Activated naive CD8-positive, alpha-beta T cell treated with anti-CD3 and anti-CD28 coated beads, Interleukin-2, amount 50 U/mL, for 16 hours (primary cell): ENCODE measurements at regions not wholly inside any gene's neighbourhood (a gene's known extent, or its start where the extent isn't known, plus 50 kb on each side); places are given as distances from the start of the nearest gene placed in this dataset.
"Not testable (repeated sequence)": the region's sequence is repeated elsewhere in the genome, so short reads cannot be mapped to it uniquely, and the experiment has no call there.

Source experiments
- DNase-seq: peaks from one replicate; pipeline ENCODE4 v3.0.0-alpha.2; 2020; ENCODE audit warnings: low read depth, low spot score

GRCh38 chr22:48300877-48301276 is 1526.8 kb downstream of the BRD1 start:
- DNase-seq, result no peak

DNA sequence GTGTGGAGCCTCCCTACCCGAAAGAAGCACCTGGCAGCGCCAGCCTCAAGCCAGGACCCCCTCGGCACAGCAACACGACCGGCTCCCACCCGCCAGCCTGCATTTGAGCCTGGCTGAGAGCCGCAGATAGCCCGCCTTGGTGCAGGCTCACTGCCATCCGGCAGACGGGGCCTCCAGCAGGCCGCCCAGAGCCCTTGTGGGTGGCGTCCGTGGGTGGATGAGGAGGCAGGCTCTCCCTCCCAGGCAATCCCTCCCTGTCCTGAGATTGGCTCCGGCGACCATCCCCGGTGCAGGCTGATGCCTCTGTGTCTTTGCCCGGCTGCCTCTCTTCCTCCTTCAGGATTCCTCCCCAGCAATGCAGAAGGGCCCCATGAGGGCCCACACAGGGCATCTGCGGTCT is 1527.9 kb downstream of the BRD1 start:
- DNase-seq, result no peak

GRCh38 chr22:48299124-48299523 is 1528.5 kb downstream of the BRD1 start:
- DNase-seq, result no peak

GRCh38 chr22:48297296-48297695 is 1530.4 kb downstream of the BRD1 start:
- DNase-seq, result no peak

DNA sequence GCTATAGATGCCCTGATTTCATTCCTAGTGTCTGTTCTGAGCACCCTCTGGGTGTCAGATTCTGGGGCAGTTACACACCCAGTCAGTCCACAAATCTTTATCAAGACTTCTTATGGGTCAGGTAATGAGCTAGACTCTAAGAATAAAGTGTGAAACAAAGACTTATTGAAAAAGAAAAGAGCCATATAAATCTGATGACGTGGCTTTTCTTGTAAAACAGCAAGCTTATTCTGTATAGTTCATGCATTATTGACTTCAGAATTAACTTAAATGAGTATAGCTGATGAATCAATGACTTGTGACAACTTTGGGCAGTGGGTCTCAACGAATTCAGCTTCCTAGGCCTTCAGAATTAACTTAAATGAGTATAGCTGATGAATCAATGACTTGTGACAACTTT is 1527.5 kb downstream of the TBC1D22A start:
- DNase-seq, result not testable (repeated sequence)

DNA sequence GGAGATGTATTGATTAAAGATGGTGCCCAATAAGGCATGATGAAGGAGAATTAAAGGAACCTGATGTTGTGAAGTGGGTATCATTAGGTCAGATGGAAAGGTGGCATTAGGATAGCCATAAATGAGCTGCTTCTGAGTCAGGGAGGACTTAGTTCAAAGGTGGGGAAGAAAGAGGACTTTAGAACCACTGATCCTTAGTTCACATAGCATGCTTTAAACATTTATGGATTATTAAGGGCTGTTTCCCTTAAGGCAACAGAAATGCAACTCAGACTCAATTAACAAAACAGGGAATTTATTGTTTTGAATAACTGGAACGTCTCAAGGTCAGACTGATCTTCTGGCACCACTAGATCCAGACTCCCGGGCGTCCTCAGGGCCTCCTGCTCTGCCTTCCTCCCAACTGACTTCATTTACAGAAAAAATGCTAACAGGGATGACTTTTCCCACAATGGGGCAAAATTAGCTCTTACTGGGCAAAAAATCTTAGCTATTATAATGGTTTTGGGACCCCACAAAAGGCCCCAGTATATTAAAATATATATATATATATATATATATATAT is 1526.0 kb downstream of the TBC1D22A start:
- no peak for DNase-seq

DNA sequence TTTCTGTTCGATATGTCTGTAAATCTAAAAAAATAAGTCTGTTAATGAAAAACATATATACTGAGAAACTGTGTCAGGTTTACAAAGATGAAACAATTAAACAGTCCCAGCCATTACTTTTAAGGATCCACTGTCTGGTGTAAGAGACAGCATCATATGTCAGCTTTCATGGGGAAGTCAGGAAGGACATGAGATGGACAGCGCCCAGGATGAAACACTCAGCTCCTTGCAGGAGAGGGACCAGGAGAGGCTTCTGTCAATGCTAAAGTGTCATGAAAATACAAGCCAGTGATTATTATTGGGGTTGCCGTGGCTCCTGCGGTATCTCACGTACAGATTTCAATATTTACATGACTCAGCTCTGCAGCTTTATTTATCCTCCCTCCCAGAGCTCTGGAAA is 1524.6 kb downstream of the TBC1D22A start:
- DNase-seq, result no peak

DNA sequence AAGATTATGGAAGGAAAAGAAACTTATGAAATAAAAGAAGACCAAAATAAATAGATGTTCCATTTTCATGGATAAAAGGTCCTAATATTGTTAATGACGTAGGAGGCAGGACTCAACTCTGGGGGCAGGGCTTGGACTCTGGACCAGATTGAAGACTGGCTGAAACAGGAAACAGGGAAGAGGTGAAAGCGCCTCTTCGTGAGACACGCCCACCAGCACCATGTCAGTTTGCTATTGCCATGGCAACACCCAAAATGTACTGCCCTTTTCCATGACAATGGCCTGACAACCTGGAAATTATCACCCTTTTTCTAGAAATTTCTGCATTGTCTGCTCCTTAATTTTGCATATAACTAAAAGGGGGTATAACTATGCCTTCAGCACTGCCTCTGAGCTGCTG is 1522.2 kb downstream of the TBC1D22A start:
- DNase-seq, result no peak

DNA sequence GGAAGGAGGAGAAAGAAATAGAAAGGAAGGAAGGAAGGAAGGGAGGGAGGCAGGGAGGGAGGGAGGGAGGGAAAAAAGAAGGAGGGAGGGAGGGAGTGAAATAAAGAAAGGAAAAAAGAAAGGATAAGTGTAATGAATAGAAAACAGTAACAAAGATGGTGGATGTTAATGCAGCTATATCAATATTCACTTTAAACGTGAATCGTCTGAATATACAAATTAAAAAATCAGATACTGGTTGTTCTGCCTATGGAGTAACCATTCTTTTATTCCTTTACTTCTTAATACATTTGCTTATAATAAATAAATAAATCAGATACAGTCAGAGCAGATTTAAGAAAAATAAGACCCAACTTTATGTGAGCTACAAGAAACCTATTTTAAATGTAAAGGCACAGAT is 1520.4 kb downstream of the TBC1D22A start:
- no peak for DNase-seq

DNA sequence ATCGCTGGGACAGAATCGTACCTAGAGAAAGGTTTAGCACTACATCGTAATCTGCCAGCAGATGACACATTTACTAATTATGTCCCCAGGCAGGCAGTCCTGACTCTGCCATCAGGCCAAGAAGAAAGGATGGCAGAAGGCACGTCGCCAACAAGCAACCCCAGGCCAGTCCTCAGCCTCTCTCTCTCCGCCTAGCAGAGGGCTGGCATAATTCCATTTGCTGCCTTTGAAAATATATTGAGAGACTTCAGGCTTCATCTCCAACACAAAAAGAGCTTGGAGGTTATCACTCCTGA is 1517.0 kb downstream of the TBC1D22A start:
- no peak for DNase-seq

DNA sequence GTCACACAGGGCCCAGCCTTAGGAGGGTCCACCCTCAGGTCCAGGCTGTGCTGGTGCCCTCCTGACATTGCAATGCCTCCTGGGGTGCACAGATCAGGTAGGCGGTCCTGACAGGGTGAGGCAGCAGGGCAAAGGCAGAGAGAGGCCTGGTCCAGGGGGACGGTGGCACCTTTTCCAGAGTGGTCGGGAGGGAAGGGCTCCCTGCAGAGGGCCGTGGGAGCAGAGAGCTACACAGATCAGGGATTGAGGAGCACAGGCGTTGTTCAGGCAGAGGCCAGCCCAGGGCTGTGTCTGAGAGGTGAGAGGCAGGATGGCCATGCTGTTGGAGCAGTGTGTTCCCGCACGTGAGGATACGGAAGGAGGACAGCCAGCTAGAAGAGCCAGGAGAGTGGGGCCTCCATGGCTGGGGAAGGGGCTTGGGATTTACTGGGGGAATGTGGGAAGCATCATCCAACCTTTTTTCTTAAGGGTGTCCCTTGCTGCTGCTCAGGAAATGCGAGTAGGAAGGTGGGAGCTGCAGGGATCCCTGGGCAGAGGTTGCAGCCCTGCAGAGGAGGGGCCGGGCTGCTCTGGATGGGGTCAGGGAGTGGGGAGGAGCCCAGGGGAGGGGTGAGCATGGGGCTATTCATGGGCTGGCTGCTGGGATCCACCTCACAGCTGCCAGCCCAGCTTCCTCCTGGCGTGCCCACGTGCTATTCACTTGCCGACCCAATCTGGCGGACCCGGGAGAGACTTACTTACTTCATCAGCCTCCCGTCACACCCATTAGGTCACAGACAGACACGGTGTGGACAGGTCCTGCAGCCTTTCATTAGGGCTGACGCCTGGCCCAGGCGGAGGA is 1516.4 kb downstream of the TBC1D22A start:
- no peak for DNase-seq

- DNase-seq, result no peak
Measured at GRCh38 chr22:48277868-48278581, 1515.6 kb downstream of the TBC1D22A start.

DNA sequence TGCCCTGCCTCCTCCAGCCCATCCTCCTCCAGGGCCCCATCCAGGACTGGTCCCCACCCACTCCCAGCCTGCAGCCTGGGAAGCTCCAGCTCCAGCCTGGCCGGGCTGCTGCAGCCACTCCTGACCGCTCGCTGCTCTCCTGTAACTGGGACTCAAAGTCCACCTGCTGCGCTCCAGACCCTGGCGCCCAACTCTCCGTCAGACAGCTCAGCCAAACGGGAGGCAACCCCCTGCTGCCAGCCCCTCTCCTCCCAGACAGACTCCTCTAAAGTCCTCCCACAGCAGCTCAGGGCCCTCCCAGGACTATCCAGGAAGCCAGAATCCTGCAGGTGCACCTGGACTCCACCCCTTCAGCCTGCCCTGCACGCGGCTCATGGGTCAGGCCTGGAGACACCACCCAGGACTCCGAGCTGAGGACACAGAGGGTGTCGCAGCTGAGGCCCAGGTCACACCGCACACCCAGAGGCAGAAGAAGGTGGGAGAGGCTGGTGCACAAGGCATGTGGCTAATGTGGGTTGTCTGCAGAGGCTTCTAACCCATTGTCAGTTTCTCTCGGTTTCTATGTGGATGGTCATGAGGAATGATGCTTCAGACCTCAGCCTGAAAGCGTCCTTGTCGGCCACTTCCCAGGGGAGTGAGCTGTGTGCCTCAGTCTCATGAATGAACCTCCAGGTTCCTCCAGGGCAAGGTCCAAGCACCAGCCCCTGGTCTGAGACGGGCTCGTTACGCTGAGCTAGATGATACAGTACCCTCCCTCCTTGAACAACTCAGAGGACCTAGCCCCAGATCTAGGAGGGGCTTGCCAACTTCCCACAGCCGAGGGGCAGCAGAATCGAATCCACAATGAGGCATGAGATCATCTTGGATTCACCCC is 1514.8 kb downstream of the TBC1D22A start:
- DNase-seq, result no peak

- no peak for DNase-seq
Measured at GRCh38 chr22:48275412-48275811, 1513.0 kb downstream of the TBC1D22A start.

DNA sequence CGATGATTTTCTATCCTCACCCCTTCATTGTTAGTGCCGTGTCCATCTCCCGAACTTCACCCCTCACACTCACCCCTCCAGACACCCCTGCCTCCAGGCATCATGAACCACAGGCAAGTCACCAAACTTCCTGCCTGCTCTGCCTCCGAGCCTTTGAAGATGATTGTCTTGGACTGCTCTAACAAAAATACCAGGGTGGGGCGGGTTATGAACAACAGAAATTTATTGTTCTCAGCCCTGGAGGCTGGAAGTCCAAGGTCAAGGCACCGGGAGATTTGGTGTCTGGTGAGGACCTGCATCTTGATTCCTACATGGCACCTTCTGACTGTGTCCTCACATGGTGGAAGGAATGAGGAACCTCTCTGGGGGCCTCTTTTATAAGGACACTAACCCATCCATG is 1508.3 kb downstream of the TBC1D22A start:
- DNase-seq, result no peak

GRCh38 chr22:48268771-48269552 is 1506.5 kb downstream of the TBC1D22A start:
- DNase-seq, result no peak

- DNase-seq, result no peak
Measured at GRCh38 chr22:48268293-48268692, 1505.8 kb downstream of the TBC1D22A start.

- no peak for DNase-seq
Measured at GRCh38 chr22:48267681-48268080, 1505.2 kb downstream of the TBC1D22A start.

DNA sequence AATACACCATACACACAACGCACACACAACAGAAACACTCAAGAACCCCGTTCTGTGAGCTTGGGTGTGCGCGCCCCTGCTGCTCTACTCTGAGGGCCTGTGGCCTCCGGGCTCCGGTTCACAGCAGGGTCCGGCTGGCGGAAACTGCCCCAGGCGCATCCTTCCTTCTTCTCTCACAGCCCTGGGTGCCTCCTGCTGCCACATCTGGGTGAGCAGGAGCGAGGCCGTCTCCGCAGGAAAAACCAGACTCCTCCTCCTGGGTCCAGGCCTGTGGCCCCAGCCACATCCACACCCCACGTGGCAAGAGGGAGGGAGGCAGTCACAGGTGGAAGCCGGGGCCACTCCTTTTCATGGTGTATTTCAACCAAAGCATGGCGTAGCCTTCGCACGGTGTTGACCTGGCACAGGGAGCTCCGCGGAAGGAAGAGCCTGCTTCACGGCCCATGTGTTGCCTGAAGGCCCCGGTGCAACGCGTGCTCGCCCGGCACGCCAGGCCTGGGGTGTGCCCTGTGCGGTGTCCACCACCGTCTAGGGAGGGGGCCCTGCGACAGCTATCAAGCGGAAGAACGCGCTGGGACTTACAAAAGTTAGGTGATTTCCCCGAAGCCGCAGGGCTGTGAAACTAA is 1502.7 kb downstream of the TBC1D22A start:
- no peak for DNase-seq

DNA sequence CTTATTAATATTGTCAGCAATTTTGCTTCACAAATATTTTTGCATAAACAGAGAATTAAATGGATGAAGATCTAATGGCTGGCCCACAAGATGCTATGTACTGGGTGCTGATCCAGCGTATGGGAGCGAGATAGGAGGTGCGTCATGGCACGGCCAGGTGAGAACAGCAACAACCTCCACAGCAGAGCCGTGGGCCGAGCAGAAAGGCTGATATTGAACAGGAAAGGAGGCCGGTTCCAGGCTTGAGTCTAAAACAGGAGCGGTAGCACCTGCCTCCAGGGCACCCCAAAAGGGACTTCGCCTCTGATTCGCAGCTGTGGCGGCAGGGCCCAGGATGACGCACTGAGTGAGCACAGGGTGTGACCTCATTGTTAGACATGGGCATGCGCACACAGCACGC is 1502.1 kb downstream of the TBC1D22A start:
- DNase-seq, result no peak
